ENCODE measurements at regions not wholly inside any gene's neighbourhood (a gene's known extent, or its start where the extent isn't known, plus 50 kb on each side); places are given as distances from the start of the nearest gene placed in this dataset.

GRCh38 chr14:45904314-45904713 lies 651.3 kb upstream of the MIS18BP1 start:
- TF ChIP-seq CTCF (optimal IDR thresholded peaks at IDR 0.05 in 1 of 3, IDR thresholded peaks at IDR 0.05 in 1 of 3, conservative IDR thresholded peaks at IDR 0.05 in 1 of 3; ENCODE audit: extremely low read depth in 1 of 3, insufficient read depth in 2 of 3, low read length in 3 of 3): no peak
- TF ChIP-seq EZH2 (IDR thresholded peaks at IDR 0.05; ENCODE audit: low read length): no peak
